ENCODE measurements at regions not wholly inside any gene's neighbourhood (a gene's known extent, or its start where the extent isn't known, plus 50 kb on each side); places are given as distances from the start of the nearest gene placed in this dataset.
A peak's percentile ranks its signal among the peaks of the same experiment; 100 is the strongest.

GRCh38 chrX:39507034-39507433 is 590.7 kb downstream of the BCOR start:
- Histone ChIP-seq H3K4me1 (ENCODE audit: low read depth) (no peaks in the 10 kb centered on the region), H3K4me3 (no peak overlapping the region), H3K9me3 (ENCODE audit: low read depth) (peaks cover 4% of the 10 kb centered on the region), H3K27ac (no peak overlapping the region), H3K27me3 (no peaks in the 10 kb centered on the region), H3K36me3 (no peaks in the 10 kb centered on the region)
- no peak for TF ChIP-seq CTCF (IDR thresholded peaks at IDR 0.05; ENCODE audit: low read depth, low read length)
- DNase-seq (ENCODE audit: low read depth in 1 of 2, low spot score in 1 of 2): peak in 1 of 2 donors; percentile 23

- no peaks in the 10 kb centered on the region for H3K36me3 ChIP-seq
- TF ChIP-seq CTCF (IDR thresholded peaks at IDR 0.05; ENCODE audit: low read depth, low read length): no peak
Measured at GRCh38 chrX:39507617-39508299, 590.0 kb downstream of the BCOR start.

GRCh38 chrX:39508300-39508692 is 589.5 kb downstream of the BCOR start:
- Histone ChIP-seq H3K4me3 (no peak overlapping the region), H3K27ac (no peak overlapping the region), H3K9me3 (ENCODE audit: low read depth) (peaks cover 4% of the 10 kb centered on the region), H3K27me3 (no peaks in the 10 kb centered on the region), H3K4me1 (ENCODE audit: low read depth) (no peaks in the 10 kb centered on the region), H3K36me3 (no peaks in the 10 kb centered on the region)
- TF ChIP-seq CTCF (IDR thresholded peaks at IDR 0.05; ENCODE audit: low read depth, low read length): no peak
- DNase-seq (ENCODE audit: low read depth in 1 of 2, low spot score in 1 of 2): no peak

More at GRCh38 chrX:39507617-39508299, 590.0 kb downstream of the BCOR start:
- no peaks in the 10 kb centered on the region for H3K27me3 ChIP-seq
- H3K4me1 ChIP-seq (ENCODE audit: low read depth): no peaks in the 10 kb centered on the region
- H3K27ac ChIP-seq: no peak overlapping the region
- peaks cover 4% of the 10 kb centered on the region for H3K9me3 ChIP-seq (ENCODE audit: low read depth)
- DNase-seq (ENCODE audit: low read depth in 1 of 2, low spot score in 1 of 2): no peak
- no peak overlapping the region for H3K4me3 ChIP-seq

GRCh38 chrX:39509157-39509556 is 588.6 kb downstream of the BCOR start:
- Histone ChIP-seq H3K9me3 (ENCODE audit: low read depth) (peaks cover 4% of the 10 kb centered on the region), H3K36me3 (no peaks in the 10 kb centered on the region), H3K27me3 (no peaks in the 10 kb centered on the region), H3K4me3 (no peak overlapping the region), H3K4me1 (ENCODE audit: low read depth) (no peaks in the 10 kb centered on the region), H3K27ac (no peak overlapping the region)
- DNase-seq (ENCODE audit: low read depth in 1 of 2, low spot score in 1 of 2): no peak
- TF ChIP-seq CTCF (IDR thresholded peaks at IDR 0.05; ENCODE audit: low read depth, low read length): no peak

- no peaks in the 10 kb centered on the region for H3K36me3 ChIP-seq
- H3K4me3 ChIP-seq: no peak overlapping the region
- no peak overlapping the region for H3K27ac ChIP-seq
- H3K27me3 ChIP-seq: no peaks in the 10 kb centered on the region
- peak in 1 of 2 donors; percentile 13 for DNase-seq (ENCODE audit: low read depth in 1 of 2, low spot score in 1 of 2)
- no peak for TF ChIP-seq CTCF (IDR thresholded peaks at IDR 0.05; ENCODE audit: low read depth, low read length)
- peaks cover 2% of the 10 kb centered on the region for H3K9me3 ChIP-seq (ENCODE audit: low read depth)
- H3K4me1 ChIP-seq (ENCODE audit: low read depth): peaks cover 9% of the 10 kb centered on the region
Measured at GRCh38 chrX:39513836-39514235, 583.9 kb downstream of the BCOR start.
